HCT116 (cell line): ENCODE measurements at regions not wholly inside any gene's neighbourhood (a gene's known extent, or its start where the extent isn't known, plus 50 kb on each side); places are given as distances from the start of the nearest gene placed in this dataset.

ENCODE experiments used
- ATAC-seq: fragments of 200-7000 bp; cut with Tn5 transposase; 2 replicates; pipeline ENCODE4 v1.9.1; 2020; ENCODE audit warnings: mild to moderate bottlenecking, moderate library complexity
- BruUV-seq: library from RNA; stranded (reverse); fragments of 400-500 nt; replicated peaks from 2 replicates; lab custom pipeline; 2021; lab: Mats Ljungman, UMichigan
- CTCF ChIA-PET: fragments of 300-600 bp; sonication (Branson Sonifier 250); formaldehyde crosslinking; loops from one replicate; lab custom pipeline; 2021; ENCODE audit warnings: antibody characterized with exemption; lab: Charles Lee
- POLR2A ChIA-PET: fragments of 300-600, 350-600 bp; sonication (Branson Sonifier 250); formaldehyde crosslinking; loops from one replicate; lab custom pipeline; 2021; ENCODE audit warnings: antibody characterized with exemption; lab: Charles Lee
- RAD21 ChIA-PET, 2 experiments: fragments of 300-600 bp; sonication (Branson Sonifier 250); formaldehyde crosslinking; loops; one replicate each; lab custom pipeline; 2023; ENCODE audit warnings: low total read pairs in 2 of 2; ENCODE audit not compliant: uncharacterized antibody in 2 of 2, unreplicated experiment in 2 of 2, low non-redundant PET in 1 of 2; lab: Charles Lee
- DNase-seq: peaks from one replicate; pipeline ENCODE4 v3.0.0-alpha.2; 2010; ENCODE audit warnings: low read depth, low spot score
- H2AFZ ChIP-seq: fragments of 200-600 bp; shearing (Covaris generic), sonication (generic); 2 replicates; pipeline ENCODE4 v1.6.1; 2017; ENCODE audit warnings: low read depth, mixed run types, mixed read lengths, antibody characterized with exemption, low read length; ENCODE audit not compliant: poor library complexity, severe bottlenecking
- H3K27ac ChIP-seq: 2 replicates; pipeline ENCODE4 v1.5.1; 2012; ENCODE audit warnings: low read depth, low read length
- H3K27me3 ChIP-seq: fragments of 200-600 bp; sonication (generic); 2 replicates; pipeline ENCODE4 v1.6.1; 2016; ENCODE audit warnings: mixed run types, low read length, mixed read lengths; ENCODE audit not compliant: insufficient read depth
- H3K36me3 ChIP-seq, 2 experiments: fragments of 200-500 bp in 1 of 2; fragments of 200-600 bp in 1 of 2; sonication (Bioruptor generic) in 1 of 2; sonication (generic) in 1 of 2; 2 replicates each; pipeline versions ENCODE4 v1.5.1 to v1.6.1; 2014 to 2016; ENCODE audit warnings: low read length in 2 of 2, inconsistent platforms in 1 of 2, mixed read lengths in 1 of 2, mixed run types in 1 of 2; ENCODE audit not compliant: insufficient read depth in 2 of 2, control insufficient read depth in 1 of 2
- H3K4me1 ChIP-seq, 2 experiments: fragments of 200-600 bp in 1 of 2; sonication (generic) in 1 of 2; 2 replicates each; pipeline versions ENCODE4 v1.5.1 to v1.6.1; 2012 to 2017; ENCODE audit warnings: low read length in 2 of 2, inconsistent platforms in 1 of 2, mild to moderate bottlenecking in 1 of 2, mixed read lengths in 1 of 2, mixed run types in 1 of 2, moderate library complexity in 1 of 2; ENCODE audit not compliant: insufficient read depth in 2 of 2, control insufficient read depth in 1 of 2
- H3K4me2 ChIP-seq: fragments of 200-600 bp; sonication (generic); 2 replicates; pipeline ENCODE4 v1.6.1; 2017; ENCODE audit warnings: mixed run types, low read length, mixed read lengths
- H3K4me3 ChIP-seq, 2 experiments: fragments of 200-600 bp in 1 of 2; sonication (generic) in 1 of 2; replicated peaks in 1 of 2; 2 replicates each; pipeline ENCODE4 v1.5.1; 2011 to 2016; ENCODE audit warnings: low read length in 2 of 2, control low read depth in 1 of 2, low read depth in 1 of 2, mild to moderate bottlenecking in 1 of 2, mixed read lengths in 1 of 2, mixed run types in 1 of 2
- H3K79me2 ChIP-seq: fragments of 200-600 bp; sonication (generic); 2 replicates; pipeline ENCODE4 v1.6.1; 2017; ENCODE audit warnings: mild to moderate bottlenecking, mixed run types, low read length, moderate library complexity, mixed read lengths; ENCODE audit not compliant: insufficient read depth
- H3K9ac ChIP-seq: fragments of 200-600 bp; sonication (generic); 2 replicates; pipeline ENCODE4 v1.6.1; 2016; ENCODE audit warnings: low read length, mixed read lengths
- H3K9me2 ChIP-seq: fragments of 200-600 bp; sonication (generic), shearing (Covaris generic); 2 replicates; pipeline ENCODE4 v1.6.1; 2017; ENCODE audit warnings: mixed run types, mild to moderate bottlenecking, moderate library complexity; ENCODE audit not compliant: insufficient read depth
- H3K9me3 ChIP-seq, 2 experiments: fragments of 200-500 bp in 1 of 2; fragments of 200-600 bp in 1 of 2; sonication (Bioruptor generic) in 1 of 2; sonication (generic) in 1 of 2; 2 replicates each; pipeline ENCODE4 v1.6.1; 2014 to 2017; ENCODE audit warnings: low read length in 2 of 2, mixed read lengths in 2 of 2, inconsistent platforms in 1 of 2, low read depth in 1 of 2, mild to moderate bottlenecking in 1 of 2, mixed run types in 1 of 2, moderate library complexity in 1 of 2; ENCODE audit not compliant: control insufficient read depth in 1 of 2, insufficient read depth in 1 of 2
- H4K20me1 ChIP-seq: fragments of 200-600 bp; sonication (generic), shearing (Covaris generic); 2 replicates; pipeline ENCODE4 v1.6.1; 2017; ENCODE audit warnings: mixed run types, mild to moderate bottlenecking, moderate library complexity; ENCODE audit not compliant: insufficient read depth
- POLR2A ChIP-seq: IDR thresholded peaks from 2 replicates; pipeline ENCODE4 v1.7.0; 2011; ENCODE audit warnings: borderline replicate concordance; ENCODE audit not compliant: insufficient read depth, insufficient read length; ENCODE audit errors: extremely low read depth
- RAD21 ChIP-seq: IDR thresholded peaks from 2 replicates; pipeline ENCODE4 v1.6.1; 2012; ENCODE audit warnings: low read depth, mild to moderate bottlenecking
- ZFX ChIP-seq: fragments of 450-650 bp; IDR thresholded peaks from 2 replicates; pipeline ENCODE4 v1.6.1; 2017
- intact Hi-C: fragments of 100-400 bp; cut with micrococcal nuclease; formaldehyde crosslinking; loops from 2 replicates; pipeline ENCODE4 v1.10.0; 2022
- TF ChIP-seq, protein P1 (sequence below): IDR thresholded peaks from 2 replicates; pipeline ENCODE4 v1.6.1; 2012
- TF ChIP-seq, protein P2 (sequence below), 3 experiments: fragments of 200-600 bp in 1 of 3; sonication (generic) in 1 of 3; IDR thresholded peaks in 2 of 3; conservative IDR thresholded peaks in 1 of 3; 2 replicates each; pipeline ENCODE4 v1.5.1; 2012 to 2017; ENCODE audit warnings: low read depth in 2 of 3, low read length in 2 of 3, antibody characterized with exemption in 1 of 3, borderline replicate concordance in 1 of 3, control low read depth in 1 of 3, mild to moderate bottlenecking in 1 of 3, mixed read lengths in 1 of 3, mixed run types in 1 of 3, moderate library complexity in 1 of 3; ENCODE audit not compliant: insufficient read depth in 1 of 3

DNA sequence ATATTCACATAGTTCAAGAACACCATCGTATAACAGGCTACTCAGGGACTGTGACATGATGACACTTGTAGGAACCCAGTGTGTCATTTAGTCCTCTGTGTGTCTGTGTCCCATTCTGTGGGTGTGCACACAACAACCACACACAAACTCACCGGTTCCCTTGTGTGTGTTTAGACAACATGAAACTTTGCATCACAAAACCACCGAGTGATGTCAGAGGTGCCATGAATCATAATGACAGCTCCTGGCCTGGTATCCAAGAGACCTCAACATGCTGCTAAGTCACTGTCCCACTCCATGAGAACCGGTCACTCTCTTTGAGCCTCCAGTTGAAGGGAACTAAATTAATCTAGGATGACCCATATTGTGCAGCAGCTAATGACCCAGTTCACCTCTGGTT is 421.3 kb downstream of the PREX1 start:
- CTCF ChIA-PET: no interaction called here
- Histone ChIP-seq H3K4me2 (no peak overlapping the region), H4K20me1 (no peaks in the 10 kb centered on the region), H3K27me3 (peaks cover 7% of the 10 kb centered on the region), H3K9me3 (no peaks in the 10 kb centered on the region), H3K4me1 (no peaks in the 10 kb centered on the region), H3K9ac (no peak overlapping the region), H3K27ac (no peak overlapping the region), H3K79me2 (no peaks in the 10 kb centered on the region), H3K36me3 (no peaks in the 10 kb centered on the region), H3K4me3 (no peak overlapping the region), H3K9me2 (no peaks in the 10 kb centered on the region), H2AFZ (no peak overlapping the region)
- POLR2A ChIA-PET: no interaction called here
- no peak for ATAC-seq
- TF ChIP-seq, protein P1, sequence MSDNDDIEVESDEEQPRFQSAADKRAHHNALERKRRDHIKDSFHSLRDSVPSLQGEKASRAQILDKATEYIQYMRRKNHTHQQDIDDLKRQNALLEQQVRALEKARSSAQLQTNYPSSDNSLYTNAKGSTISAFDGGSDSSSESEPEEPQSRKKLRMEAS: no peak
- intact Hi-C loops: no loop called here
- RAD21 ChIA-PET: no interaction called here
- no peak for DNase-seq
- BruUV-seq: no TSS peak

DNA sequence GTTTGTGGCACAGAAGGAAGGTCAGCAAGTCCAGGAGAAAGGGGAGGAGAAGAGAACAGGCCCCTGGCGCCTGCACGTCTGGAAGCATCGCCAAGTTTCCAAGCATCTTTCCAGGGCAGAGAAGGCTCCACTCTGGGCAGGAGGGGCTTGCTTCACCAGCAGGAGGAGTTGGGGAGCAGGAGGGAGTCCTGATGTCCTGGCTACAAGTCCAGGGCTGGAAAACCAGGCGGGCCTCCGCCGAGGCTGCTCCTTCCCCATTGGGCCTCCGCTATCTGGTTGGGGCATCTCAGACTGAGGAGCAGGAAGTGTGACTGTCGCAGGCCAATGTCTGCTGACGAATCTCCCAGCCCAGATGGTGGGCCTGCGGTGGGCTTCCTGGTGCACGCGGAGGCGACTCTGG is 421.9 kb downstream of the PREX1 start:
- Histone ChIP-seq H3K9me2 (no peaks in the 10 kb centered on the region), H3K9ac (no peak overlapping the region), H4K20me1 (no peaks in the 10 kb centered on the region), H3K4me1 (no peaks in the 10 kb centered on the region), H3K36me3 (no peaks in the 10 kb centered on the region), H3K4me3 (no peak overlapping the region), H3K9me3 (no peaks in the 10 kb centered on the region)
- BruUV-seq: no TSS peak
- CTCF ChIA-PET: no interaction called here
- TF ChIP-seq ZFX: no peak
- no peak for TF ChIP-seq RAD21
- no peak for TF ChIP-seq POLR2A
- TF ChIP-seq, protein P2, sequence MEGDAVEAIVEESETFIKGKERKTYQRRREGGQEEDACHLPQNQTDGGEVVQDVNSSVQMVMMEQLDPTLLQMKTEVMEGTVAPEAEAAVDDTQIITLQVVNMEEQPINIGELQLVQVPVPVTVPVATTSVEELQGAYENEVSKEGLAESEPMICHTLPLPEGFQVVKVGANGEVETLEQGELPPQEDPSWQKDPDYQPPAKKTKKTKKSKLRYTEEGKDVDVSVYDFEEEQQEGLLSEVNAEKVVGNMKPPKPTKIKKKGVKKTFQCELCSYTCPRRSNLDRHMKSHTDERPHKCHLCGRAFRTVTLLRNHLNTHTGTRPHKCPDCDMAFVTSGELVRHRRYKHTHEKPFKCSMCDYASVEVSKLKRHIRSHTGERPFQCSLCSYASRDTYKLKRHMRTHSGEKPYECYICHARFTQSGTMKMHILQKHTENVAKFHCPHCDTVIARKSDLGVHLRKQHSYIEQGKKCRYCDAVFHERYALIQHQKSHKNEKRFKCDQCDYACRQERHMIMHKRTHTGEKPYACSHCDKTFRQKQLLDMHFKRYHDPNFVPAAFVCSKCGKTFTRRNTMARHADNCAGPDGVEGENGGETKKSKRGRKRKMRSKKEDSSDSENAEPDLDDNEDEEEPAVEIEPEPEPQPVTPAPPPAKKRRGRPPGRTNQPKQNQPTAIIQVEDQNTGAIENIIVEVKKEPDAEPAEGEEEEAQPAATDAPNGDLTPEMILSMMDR (IDR thresholded peaks at IDR 0.05 in 2 of 3, conservative IDR thresholded peaks at IDR 0.05 in 1 of 3; ENCODE audit: borderline replicate concordance in 1 of 3, insufficient read depth in 1 of 3, low read depth in 2 of 3, low read length in 2 of 3): 0 out of 6 replicates have a peak, but pooled peaks of 1 of the 3 experiments have one; percentile 10
- TF ChIP-seq, all 23 proteins: peak for 1
- DNase-seq: no peak
- Histone ChIP-seq H3K4me2 (no peak overlapping the region), H3K79me2 (no peaks in the 10 kb centered on the region), H2AFZ (no peak overlapping the region), H3K27ac (no peak overlapping the region), H3K27me3 (peaks cover 9% of the 10 kb centered on the region)
- intact Hi-C loops: no loop called here
- ChIA-PET POLR2A (no interaction called here), RAD21 (no interaction called here)
- ATAC-seq: 0 out of 2 replicates have a peak, but pooled peaks have one; percentile 20
